Upper lobe of left lung (tissue), 6 donors: ENCODE measurements at regions not wholly inside any gene's neighbourhood (a gene's known extent, or its start where the extent isn't known, plus 50 kb on each side); places are given as distances from the start of the nearest gene placed in this dataset.
A peak's percentile ranks its signal among the peaks of the same experiment; 100 is the strongest.

Source experiments
- ATAC-seq, 2 donors: fragments of 200-7000 bp; cut with Tn5 transposase; one replicate each; pipeline ENCODE4 v1.9.1; 2022; ENCODE audit warnings: mild to moderate bottlenecking in 2 of 2, moderate library complexity in 2 of 2; ENCODE audit not compliant: low FRiP score in 2 of 2
- DNase-seq, 2 donors: peaks; one replicate each; pipeline ENCODE4 v3.0.0-alpha.2; 2019 to 2020
- H3K27ac ChIP-seq, 4 donors: fragments of 200-600 bp; sonication (generic); one replicate each; pipeline ENCODE4 v1.5.1; 2016 to 2019
- H3K27me3 ChIP-seq, 4 donors: fragments of 200-600 bp; sonication (generic); one replicate each; pipeline ENCODE4 v1.5.1; 2017 to 2019
- H3K36me3 ChIP-seq, 4 donors: fragments of 200-600 bp; sonication (generic); one replicate each; pipeline ENCODE4 v1.5.1; 2016 to 2019
- H3K4me1 ChIP-seq, 4 donors: fragments of 200-600 bp; sonication (generic); one replicate each; pipeline ENCODE4 v1.5.1; 2018 to 2019
- H3K4me3 ChIP-seq, 4 donors: fragments of 200-600 bp; sonication (generic); one replicate each; pipeline ENCODE4 v1.5.1; 2017 to 2019; ENCODE audit warnings: mild to moderate bottlenecking in 2 of 4, moderate library complexity in 1 of 4
- H3K9me3 ChIP-seq, 4 donors: fragments of 200-600 bp; sonication (generic); one replicate each; pipeline ENCODE4 v1.5.1; 2018 to 2019
- EP300 ChIP-seq, 4 donors: sonication (generic); formaldehyde crosslinking; IDR thresholded peaks; one replicate each; pipeline ENCODE4 v1.5.1; 2017; ENCODE audit warnings: antibody characterized with exemption in 4 of 4, control low read depth in 2 of 4
- POLR2A ChIP-seq, 4 donors: fragments of 450-650 bp; IDR thresholded peaks; one replicate each; pipeline ENCODE4 v1.5.1; 2016 to 2017; ENCODE audit warnings: antibody characterized with exemption in 4 of 4, mild to moderate bottlenecking in 2 of 4
- POLR2AphosphoS5 ChIP-seq, 2 donors: sonication (generic); formaldehyde crosslinking; IDR thresholded peaks; one replicate each; pipeline ENCODE4 v1.5.1; 2017; ENCODE audit warnings: antibody characterized with exemption in 2 of 2
- WGBS, 2 donors: methylation state at CpG; one replicate each; pipeline ENCODE4 v1.1.5; 2017 to 2018; 5-methylcytosine and 5-hydroxymethylcytosine counted together
- TF ChIP-seq, protein P1 (sequence below), 6 experiments: fragments of 450-650 bp in 4 of 6; fragments of 200-600 bp in 2 of 6; sonication (generic) in 2 of 6; IDR thresholded peaks; one replicate each; pipeline ENCODE4 v1.5.1; 2016 to 2019; ENCODE audit warnings: antibody characterized with exemption in 6 of 6
- donor health status: DM: no; HTN: no; CAD: no; lungs with moderate emphysema.
- donor health status: DM: no; HTN: yes; CAD: no; lungs with severe emphysema.

DNA sequence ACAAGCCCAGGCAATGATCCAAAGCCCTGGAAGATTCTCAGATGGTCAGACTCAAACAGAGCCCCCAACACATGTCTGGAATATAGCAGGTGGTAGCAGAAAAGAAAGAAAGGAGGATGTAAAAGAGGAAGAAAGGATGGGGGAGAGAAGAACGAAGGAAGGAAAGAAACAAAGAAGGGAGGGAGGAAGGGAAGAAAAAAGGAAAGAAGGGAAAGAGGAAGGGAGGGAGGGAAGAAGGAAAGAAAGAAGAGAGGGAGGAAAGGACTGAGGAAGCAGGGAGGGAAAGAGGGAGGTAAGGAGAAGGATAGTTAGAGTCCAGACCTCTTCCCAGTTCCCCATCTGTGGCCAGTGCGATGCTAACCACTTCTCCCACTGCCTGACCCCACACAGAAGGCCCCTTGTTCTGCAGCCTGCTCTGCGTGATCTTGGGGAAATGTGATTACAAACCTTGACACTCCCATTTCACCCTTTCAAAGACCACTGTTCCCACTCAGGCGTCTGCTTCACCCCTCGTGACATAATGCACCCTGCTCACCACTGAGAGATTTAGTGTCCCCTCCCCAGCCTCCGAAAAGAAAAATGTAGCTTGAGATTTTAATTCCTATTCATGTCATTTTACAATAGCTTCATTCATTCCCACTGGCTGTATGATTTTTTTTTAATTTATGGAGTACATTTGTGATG lies 357.9 kb downstream of the BCL11B start:
- no peak for DNase-seq
- TF ChIP-seq POLR2AphosphoS5 (IDR thresholded peaks at IDR 0.05), result no peak
- TF ChIP-seq, protein P1, sequence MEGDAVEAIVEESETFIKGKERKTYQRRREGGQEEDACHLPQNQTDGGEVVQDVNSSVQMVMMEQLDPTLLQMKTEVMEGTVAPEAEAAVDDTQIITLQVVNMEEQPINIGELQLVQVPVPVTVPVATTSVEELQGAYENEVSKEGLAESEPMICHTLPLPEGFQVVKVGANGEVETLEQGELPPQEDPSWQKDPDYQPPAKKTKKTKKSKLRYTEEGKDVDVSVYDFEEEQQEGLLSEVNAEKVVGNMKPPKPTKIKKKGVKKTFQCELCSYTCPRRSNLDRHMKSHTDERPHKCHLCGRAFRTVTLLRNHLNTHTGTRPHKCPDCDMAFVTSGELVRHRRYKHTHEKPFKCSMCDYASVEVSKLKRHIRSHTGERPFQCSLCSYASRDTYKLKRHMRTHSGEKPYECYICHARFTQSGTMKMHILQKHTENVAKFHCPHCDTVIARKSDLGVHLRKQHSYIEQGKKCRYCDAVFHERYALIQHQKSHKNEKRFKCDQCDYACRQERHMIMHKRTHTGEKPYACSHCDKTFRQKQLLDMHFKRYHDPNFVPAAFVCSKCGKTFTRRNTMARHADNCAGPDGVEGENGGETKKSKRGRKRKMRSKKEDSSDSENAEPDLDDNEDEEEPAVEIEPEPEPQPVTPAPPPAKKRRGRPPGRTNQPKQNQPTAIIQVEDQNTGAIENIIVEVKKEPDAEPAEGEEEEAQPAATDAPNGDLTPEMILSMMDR (IDR thresholded peaks at IDR 0.05), result no peak
- TF ChIP-seq EP300 (IDR thresholded peaks at IDR 0.05), result no peak
- Histone ChIP-seq H3K36me3 (no peaks in the 10 kb centered on the region), H3K4me1 (no peaks in the 10 kb centered on the region), H3K27me3 (no peaks in the 10 kb centered on the region), H3K4me3 (no peak overlapping the region), H3K27ac (no peak overlapping the region), H3K9me3 (no peaks in the 10 kb centered on the region)
- WGBS, 2 donors, result 57 to 62% methylated on average over 6 of the region's 6 CpGs
- no peak for ATAC-seq

DNA sequence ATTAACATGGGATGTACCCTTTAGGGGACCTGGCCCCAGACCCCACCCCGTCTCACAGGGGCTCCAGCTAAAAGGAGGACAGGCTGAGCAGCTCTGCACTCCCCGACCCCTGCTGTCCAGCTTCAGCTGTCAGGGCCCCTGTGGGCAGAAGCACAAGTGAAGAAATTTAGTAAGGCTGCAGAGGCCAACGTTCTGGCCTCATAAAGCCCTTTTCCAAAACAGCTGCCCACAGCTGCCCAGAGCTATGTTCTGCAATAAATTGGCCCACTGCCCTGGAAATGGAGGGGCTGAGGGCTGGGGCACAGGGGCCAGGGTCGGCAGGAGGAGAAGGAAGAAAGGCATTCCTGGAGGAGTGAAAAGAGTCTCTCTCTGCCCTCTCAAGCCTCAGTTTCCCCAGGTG lies 357.1 kb downstream of the BCL11B start:
- ATAC-seq (no peak), DNase-seq (no peak)
- no peaks in the 10 kb centered on the region for H3K9me3 ChIP-seq
- no peak overlapping the region for H3K4me3 ChIP-seq
- no peaks in the 10 kb centered on the region for H3K4me1 ChIP-seq
- no peaks in the 10 kb centered on the region for H3K27me3 ChIP-seq
- WGBS, 2 donors, result 52 to 62% methylated on average over 4 of the region's 4 CpGs
- no peak overlapping the region for H3K27ac ChIP-seq
- no peak for TF ChIP-seq POLR2A (IDR thresholded peaks at IDR 0.05)
- peak in 1 of 2 donors; percentile 34 for TF ChIP-seq POLR2AphosphoS5 (IDR thresholded peaks at IDR 0.05)
- H3K36me3 ChIP-seq, result no peaks in the 10 kb centered on the region

DNA sequence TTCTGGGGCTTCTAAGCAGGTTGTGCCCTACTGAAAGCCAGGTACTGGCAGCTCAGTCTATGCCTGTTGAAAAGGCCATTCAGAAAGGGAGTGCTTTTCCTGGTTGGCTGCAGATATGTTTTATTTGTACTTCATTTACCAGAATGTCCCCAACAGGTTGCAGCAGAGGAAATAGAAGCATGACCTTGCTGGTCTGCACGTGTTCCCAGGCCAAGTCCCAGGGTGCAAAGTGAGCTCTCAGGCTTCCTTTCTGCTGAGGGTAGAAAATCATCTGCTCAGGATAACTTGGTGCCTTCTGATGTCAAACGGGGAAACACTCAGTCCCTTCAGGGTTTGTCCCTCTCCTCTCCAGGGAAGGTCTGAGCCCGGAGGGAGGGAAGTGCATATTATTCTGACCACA lies 356.4 kb downstream of the BCL11B start:
- Histone ChIP-seq H3K4me3 (no peak overlapping the region), H3K4me1 (no peaks in the 10 kb centered on the region), H3K27me3 (no peaks in the 10 kb centered on the region), H3K9me3 (no peaks in the 10 kb centered on the region), H3K36me3 (no peaks in the 10 kb centered on the region), H3K27ac (no peak overlapping the region)
- WGBS, 2 donors, result 28 to 29% methylated on average over 3 of the region's 3 CpGs
- ATAC-seq, result no peak
- no peak for DNase-seq
- TF ChIP-seq POLR2AphosphoS5 (IDR thresholded peaks at IDR 0.05), result no peak
- TF ChIP-seq EP300 (IDR thresholded peaks at IDR 0.05), result no peak
- TF ChIP-seq POLR2A (IDR thresholded peaks at IDR 0.05), result no peak
- TF ChIP-seq, protein P1 (IDR thresholded peaks at IDR 0.05), result no peak

GRCh38 chr14:98916036-98916435 lies 356.0 kb downstream of the BCL11B start:
- Histone ChIP-seq H3K27ac (no peak overlapping the region), H3K4me3 (no peak overlapping the region), H3K4me1 (no peaks in the 10 kb centered on the region), H3K36me3 (no peaks in the 10 kb centered on the region), H3K9me3 (no peaks in the 10 kb centered on the region), H3K27me3 (no peaks in the 10 kb centered on the region)
- no peak for TF ChIP-seq POLR2A (IDR thresholded peaks at IDR 0.05)
- TF ChIP-seq POLR2AphosphoS5 (IDR thresholded peaks at IDR 0.05), result no peak
- TF ChIP-seq, protein P1 (IDR thresholded peaks at IDR 0.05), result no peak
- TF ChIP-seq EP300 (IDR thresholded peaks at IDR 0.05), result no peak
- WGBS, 2 donors, result 45 to 85% methylated on average over 2 to 4 of the region's 4 CpGs
- DNase-seq, result no peak
- no peak for ATAC-seq

DNA sequence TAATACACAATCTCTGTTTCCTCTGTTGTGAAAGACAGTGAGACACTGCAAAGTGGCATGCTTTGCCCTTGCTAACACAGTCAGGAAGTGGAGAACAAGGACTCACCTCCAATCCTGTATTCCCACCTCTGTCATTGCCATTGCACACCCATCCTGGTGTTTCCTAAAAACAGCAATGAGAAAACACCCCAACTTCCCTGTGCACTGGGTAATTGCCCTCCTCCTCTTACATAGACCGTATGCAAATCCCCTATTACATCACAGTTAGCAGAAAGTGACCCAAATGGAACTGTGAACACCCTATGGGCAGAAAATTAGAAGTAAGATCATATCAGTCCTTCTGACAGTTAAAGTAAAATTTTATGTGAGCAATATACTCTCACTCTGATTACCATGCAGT lies 355.5 kb downstream of the BCL11B start:
- DNase-seq (no peak), ATAC-seq (no peak)
- Histone ChIP-seq H3K4me1 (no peaks in the 10 kb centered on the region), H3K9me3 (no peaks in the 10 kb centered on the region), H3K27me3 (no peaks in the 10 kb centered on the region), H3K4me3 (no peak overlapping the region), H3K27ac (no peak overlapping the region), H3K36me3 (no peaks in the 10 kb centered on the region)
- WGBS, 2 donors, result 62 to 70% methylated on average over 1 of the region's 1 CpG
- TF ChIP-seq POLR2A (IDR thresholded peaks at IDR 0.05) (no peak), EP300 (IDR thresholded peaks at IDR 0.05) (no peak), POLR2AphosphoS5 (IDR thresholded peaks at IDR 0.05) (no peak)
- TF ChIP-seq, protein P1 (IDR thresholded peaks at IDR 0.05), result no peak
